Gastrocnemius medialis (tissue), 4 donors: ENCODE measurements at regions not wholly inside any gene's neighbourhood (a gene's known extent, or its start where the extent isn't known, plus 50 kb on each side); places are given as distances from the start of the nearest gene placed in this dataset.

Experiments
- POLR2A ChIP-seq, 2 donors: fragments of 450-650 bp; IDR thresholded peaks; one replicate each; pipeline ENCODE4 v1.6.1; 2017; ENCODE audit warnings: antibody characterized with exemption in 2 of 2, mild to moderate bottlenecking in 2 of 2, moderate library complexity in 2 of 2
- TF ChIP-seq, protein P1 (sequence below), 5 experiments: fragments of 450-650 bp in 3 of 5; fragments of 200-600 bp in 2 of 5; sonication (generic) in 2 of 5; IDR thresholded peaks in 4 of 5; conservative IDR thresholded peaks in 1 of 5; 1 replicate in 4 of 5; 2 replicates in 1 of 5; pipeline ENCODE4 v1.5.1; 2016 to 2019; ENCODE audit warnings: antibody characterized with exemption in 5 of 5, mild to moderate bottlenecking in 3 of 5, moderate library complexity in 3 of 5

DNA sequence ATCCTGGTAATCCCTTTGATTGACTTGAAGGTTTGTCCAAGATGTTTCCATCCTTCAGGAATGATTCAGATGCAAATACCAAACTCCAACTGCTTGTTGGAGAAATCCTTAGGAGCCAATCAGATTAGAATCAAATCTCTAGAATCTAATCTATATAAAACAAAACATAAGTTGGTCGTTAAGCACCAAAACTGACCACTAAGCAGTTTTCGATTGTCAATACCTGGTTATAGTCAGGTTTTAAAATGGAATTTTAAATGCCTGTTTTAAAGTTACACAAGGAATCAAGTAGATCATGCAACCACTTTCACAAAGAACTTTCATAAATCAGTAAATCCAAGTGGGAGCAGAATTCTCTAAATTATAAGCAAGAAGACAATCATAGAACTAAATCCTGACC lies 236.1 kb downstream of the PARM1 start:
- TF ChIP-seq, protein P1, sequence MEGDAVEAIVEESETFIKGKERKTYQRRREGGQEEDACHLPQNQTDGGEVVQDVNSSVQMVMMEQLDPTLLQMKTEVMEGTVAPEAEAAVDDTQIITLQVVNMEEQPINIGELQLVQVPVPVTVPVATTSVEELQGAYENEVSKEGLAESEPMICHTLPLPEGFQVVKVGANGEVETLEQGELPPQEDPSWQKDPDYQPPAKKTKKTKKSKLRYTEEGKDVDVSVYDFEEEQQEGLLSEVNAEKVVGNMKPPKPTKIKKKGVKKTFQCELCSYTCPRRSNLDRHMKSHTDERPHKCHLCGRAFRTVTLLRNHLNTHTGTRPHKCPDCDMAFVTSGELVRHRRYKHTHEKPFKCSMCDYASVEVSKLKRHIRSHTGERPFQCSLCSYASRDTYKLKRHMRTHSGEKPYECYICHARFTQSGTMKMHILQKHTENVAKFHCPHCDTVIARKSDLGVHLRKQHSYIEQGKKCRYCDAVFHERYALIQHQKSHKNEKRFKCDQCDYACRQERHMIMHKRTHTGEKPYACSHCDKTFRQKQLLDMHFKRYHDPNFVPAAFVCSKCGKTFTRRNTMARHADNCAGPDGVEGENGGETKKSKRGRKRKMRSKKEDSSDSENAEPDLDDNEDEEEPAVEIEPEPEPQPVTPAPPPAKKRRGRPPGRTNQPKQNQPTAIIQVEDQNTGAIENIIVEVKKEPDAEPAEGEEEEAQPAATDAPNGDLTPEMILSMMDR (IDR thresholded peaks at IDR 0.05 in 4 of 5, conservative IDR thresholded peaks at IDR 0.05 in 1 of 5), result no peak
- TF ChIP-seq POLR2A (IDR thresholded peaks at IDR 0.05), result no peak
